WERI-Rb-1 (cell line): ENCODE measurements at regions not wholly inside any gene's neighbourhood (a gene's known extent, or its start where the extent isn't known, plus 50 kb on each side); places are given as distances from the start of the nearest gene placed in this dataset.

Experiments used
- DNase-seq: peaks from one replicate; pipeline ENCODE4 v3.0.0-alpha.2; 2020
- H3K27ac ChIP-seq: fragments of 250-450 bp; sonication (Bioruptor Pico); 2 replicates; pipeline ENCODE4 v1.5.1; 2020; ENCODE audit warnings: mild to moderate bottlenecking, moderate library complexity
- H3K27me3 ChIP-seq: fragments of 250-450 bp; sonication (Bioruptor Pico); 2 replicates; pipeline ENCODE4 v1.5.1; 2021; ENCODE audit warnings: mild to moderate bottlenecking, low read depth, moderate library complexity; ENCODE audit not compliant: insufficient read depth, severe bottlenecking
- H3K36me3 ChIP-seq: fragments of 250-450 bp; sonication (Bioruptor Pico); 2 replicates; pipeline ENCODE4 v1.5.1; 2020; ENCODE audit warnings: mild to moderate bottlenecking, moderate library complexity
- H3K4me3 ChIP-seq: 2 replicates; pipeline ENCODE4 v1.5.1; 2011; ENCODE audit warnings: low read depth, mild to moderate bottlenecking, control low read depth, low read length
- H3K9me3 ChIP-seq: fragments of 250-450 bp; sonication (Bioruptor Pico); 2 replicates; pipeline ENCODE4 v1.5.1; 2021; ENCODE audit warnings: mild to moderate bottlenecking, moderate library complexity; ENCODE audit not compliant: severe bottlenecking
- CTCF ChIP-seq: IDR thresholded peaks from 2 replicates; pipeline ENCODE4 v1.5.1; 2011; ENCODE audit warnings: low read depth, mild to moderate bottlenecking, control low read depth, inconsistent platforms, low read length

GRCh38 chr10:56831681-56832080 lies 470.6 kb upstream of the ZWINT start:
- TF ChIP-seq CTCF: no peak
- no peak for DNase-seq
- Histone ChIP-seq H3K9me3 (peaks cover 5% of the 10 kb centered on the region), H3K36me3 (no peaks in the 10 kb centered on the region), H3K4me3 (no peak overlapping the region), H3K27me3 (no peaks in the 10 kb centered on the region), H3K27ac (no peak overlapping the region)

GRCh38 chr10:56823849-56824248 lies 462.8 kb upstream of the ZWINT start:
- Histone ChIP-seq H3K9me3 (peaks cover 5% of the 10 kb centered on the region), H3K36me3 (no peaks in the 10 kb centered on the region), H3K27ac (no peak overlapping the region), H3K4me3 (no peak overlapping the region), H3K27me3 (no peaks in the 10 kb centered on the region)
- DNase-seq: peak; percentile 11
- TF ChIP-seq CTCF: peak; percentile 61

- no peaks in the 10 kb centered on the region for H3K9me3 ChIP-seq
- H3K36me3 ChIP-seq: no peaks in the 10 kb centered on the region
- no peak for DNase-seq
- no peaks in the 10 kb centered on the region for H3K27me3 ChIP-seq
- no peak overlapping the region for H3K27ac ChIP-seq
- TF ChIP-seq CTCF: no peak
- H3K4me3 ChIP-seq: no peak overlapping the region
These were observed 444.0 kb upstream of the ZWINT start for GRCh38 chr10:56805022-56805421.

- DNase-seq: no peak
- Histone ChIP-seq H3K36me3 (no peaks in the 10 kb centered on the region), H3K27me3 (no peaks in the 10 kb centered on the region), H3K9me3 (no peaks in the 10 kb centered on the region), H3K4me3 (no peak overlapping the region), H3K27ac (no peak overlapping the region)
- no peak for TF ChIP-seq CTCF
These were observed 424.2 kb upstream of the ZWINT start for GRCh38 chr10:56785292-56785691.

GRCh38 chr10:56782503-56782902 lies 421.4 kb upstream of the ZWINT start:
- no peaks in the 10 kb centered on the region for H3K36me3 ChIP-seq
- no peaks in the 10 kb centered on the region for H3K9me3 ChIP-seq
- H3K27me3 ChIP-seq: no peaks in the 10 kb centered on the region
- H3K27ac ChIP-seq: no peak overlapping the region
- no peak overlapping the region for H3K4me3 ChIP-seq
- TF ChIP-seq CTCF: no peak
- DNase-seq: no peak

GRCh38 chr10:56771343-56771742 lies 410.3 kb upstream of the ZWINT start:
- Histone ChIP-seq H3K9me3 (no peaks in the 10 kb centered on the region), H3K27me3 (no peaks in the 10 kb centered on the region), H3K36me3 (no peaks in the 10 kb centered on the region), H3K4me3 (no peak overlapping the region), H3K27ac (no peak overlapping the region)
- TF ChIP-seq CTCF: no peak
- DNase-seq: no peak
